DMS114 treated with DMSO at 0.1 percent for 48 hours (cell line): ENCODE measurements at regions not wholly inside any gene's neighbourhood (a gene's known extent, or its start where the extent isn't known, plus 50 kb on each side); places are given as distances from the start of the nearest gene placed in this dataset.
A peak's percentile ranks its signal among the peaks of the same experiment; 100 is the strongest.
"Not testable (repeated sequence)": the region's sequence is repeated elsewhere in the genome, so short reads cannot be mapped to it uniquely, and the experiment has no call there.

Source experiments
- DNase-seq: peaks from one replicate; lab custom pipeline; 2025; ENCODE audit not compliant: unreplicated experiment; lab: John Stamatoyannopoulos, UW

DNA sequence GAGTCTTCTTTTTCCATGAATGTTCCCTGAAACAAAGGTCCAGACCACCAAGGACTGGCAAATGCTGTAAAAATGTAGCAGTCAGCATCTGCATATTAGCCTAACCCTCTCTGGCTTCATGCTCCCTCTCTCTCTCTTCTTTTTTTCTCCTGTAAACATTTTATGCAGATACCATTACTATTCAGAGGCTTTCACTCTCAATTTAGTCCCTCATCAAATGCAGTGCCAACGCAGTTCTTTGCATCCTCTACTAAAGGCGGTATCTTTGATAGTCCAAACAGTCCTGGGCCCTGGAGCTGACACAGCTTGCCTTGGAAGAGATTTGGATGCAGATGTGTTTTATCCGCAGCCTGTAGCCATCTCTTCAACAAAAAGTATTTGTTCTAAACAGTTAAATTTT lies 167.1 kb upstream of the MMS22L start:
- DNase-seq: no peak

GRCh38 chr6:97456070-97456469 lies 173.1 kb upstream of the MMS22L start:
- no peak for DNase-seq

GRCh38 chr6:97459535-97459934 lies 176.5 kb upstream of the MMS22L start:
- DNase-seq: no peak

DNA sequence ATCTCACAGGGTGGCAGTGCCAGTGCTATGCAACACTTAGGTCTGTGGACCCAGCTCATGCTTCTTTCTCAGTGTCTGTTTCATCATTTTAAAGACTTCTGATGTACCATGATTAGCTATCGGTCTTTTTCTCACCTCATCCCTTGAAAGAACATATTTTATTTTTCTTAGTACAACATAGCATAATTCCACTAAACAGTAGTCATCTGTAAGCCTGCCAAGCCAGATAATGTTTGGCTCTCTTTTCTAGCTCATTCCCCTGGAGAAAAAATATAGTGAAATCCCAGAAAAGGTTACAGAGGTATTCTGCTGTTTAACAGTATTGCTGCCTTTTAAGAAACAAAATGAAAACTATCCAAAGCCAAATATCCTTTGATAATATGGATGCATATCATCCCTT lies 177.0 kb upstream of the MMS22L start:
- no peak for DNase-seq

GRCh38 chr6:97460394-97461080 lies 177.5 kb upstream of the MMS22L start:
- DNase-seq: no peak

DNA sequence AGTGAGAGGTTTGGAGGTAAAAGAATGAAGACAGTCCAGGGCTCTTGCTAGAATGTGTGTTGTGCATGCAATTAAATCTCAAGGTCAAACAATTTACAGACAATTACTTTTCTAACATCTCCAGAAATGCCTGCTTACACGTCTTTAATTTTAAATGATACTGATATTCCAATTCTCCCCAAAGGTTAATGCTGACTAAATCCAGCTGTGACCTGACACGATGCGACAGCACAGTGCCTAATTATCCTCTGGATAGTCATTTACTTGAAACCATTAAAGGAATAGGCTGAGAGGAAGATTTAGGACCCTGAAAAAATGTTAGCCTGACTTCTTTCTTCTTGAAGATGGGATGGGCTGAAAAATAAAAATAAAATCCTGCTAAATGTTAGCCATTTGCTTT lies 178.2 kb upstream of the MMS22L start:
- DNase-seq: no peak

DNA sequence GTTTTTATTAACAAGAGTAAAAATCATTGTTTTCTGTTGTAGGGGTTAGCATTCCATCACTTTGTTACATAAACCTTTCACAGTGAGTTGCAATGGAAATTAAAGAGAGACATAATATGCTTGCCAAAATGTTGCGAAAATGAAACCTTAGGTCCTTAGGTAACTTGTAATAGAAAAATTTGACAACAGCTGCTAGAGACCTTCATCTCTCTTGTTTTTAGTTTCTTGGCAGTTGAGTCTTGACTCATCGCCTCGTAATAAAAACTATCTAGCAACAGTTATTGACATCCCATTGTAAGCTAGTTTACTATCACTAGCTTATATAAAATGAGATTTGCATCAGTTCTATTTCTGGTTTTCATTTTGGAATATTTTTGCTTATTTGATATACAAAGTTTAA lies 179.0 kb upstream of the MMS22L start:
- DNase-seq: no peak

- DNase-seq: no peak
Measured at GRCh38 chr6:97462938-97463598, 180.1 kb upstream of the MMS22L start.

DNA sequence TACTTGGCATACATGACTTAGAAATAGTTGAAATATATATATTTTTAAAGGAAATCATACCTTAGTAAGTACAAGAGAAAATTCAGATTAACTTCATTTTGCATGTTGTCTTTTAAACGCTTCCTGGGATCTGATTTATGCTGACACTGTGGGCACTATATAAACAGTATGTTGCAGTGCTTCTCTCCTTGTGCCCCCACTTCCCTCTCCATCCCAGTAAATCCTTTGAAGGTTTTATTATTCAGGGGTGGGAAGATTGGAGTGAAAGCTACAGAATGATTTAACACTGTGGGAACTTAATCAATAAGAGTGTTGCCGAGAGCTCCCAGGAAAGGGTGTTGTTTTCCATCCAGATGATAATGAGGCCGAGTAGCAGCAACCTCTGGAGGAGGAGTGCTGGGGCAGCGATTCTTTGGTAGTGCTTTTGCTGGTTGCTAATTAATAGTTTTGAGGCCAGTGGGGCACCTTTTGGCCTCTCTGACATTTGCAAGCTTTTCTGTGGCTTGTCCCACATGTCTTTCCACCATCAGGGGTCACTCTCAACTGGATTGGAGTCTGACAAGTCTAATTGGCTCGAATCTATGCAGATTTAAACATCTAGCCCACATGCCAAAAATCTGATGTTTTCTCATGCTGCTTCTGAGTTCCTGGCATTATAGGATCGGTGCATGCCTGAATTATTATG lies 183.0 kb upstream of the MMS22L start:
- DNase-seq: no peak

GRCh38 chr6:97468981-97469380 lies 186.0 kb upstream of the MMS22L start:
- no peak for DNase-seq

DNA sequence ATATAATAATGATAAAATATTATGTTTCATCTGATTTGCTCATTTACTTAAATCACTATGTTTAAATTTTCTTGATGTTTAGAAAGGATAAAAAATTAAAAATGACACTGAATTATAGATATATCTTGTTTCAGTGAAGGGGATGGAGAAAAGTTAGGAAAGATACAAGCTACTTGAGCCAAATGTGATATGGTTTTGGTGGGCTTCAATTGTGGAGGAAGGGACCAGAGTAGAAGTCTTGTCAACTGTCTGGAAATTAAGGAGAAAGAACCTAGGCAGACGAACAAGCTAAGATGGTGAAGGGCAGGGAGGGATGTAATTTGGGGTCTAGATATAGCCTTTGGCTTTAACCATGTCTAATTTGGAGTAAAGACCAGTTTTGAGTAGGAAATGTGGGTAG lies 186.4 kb upstream of the MMS22L start:
- no peak for DNase-seq

DNA sequence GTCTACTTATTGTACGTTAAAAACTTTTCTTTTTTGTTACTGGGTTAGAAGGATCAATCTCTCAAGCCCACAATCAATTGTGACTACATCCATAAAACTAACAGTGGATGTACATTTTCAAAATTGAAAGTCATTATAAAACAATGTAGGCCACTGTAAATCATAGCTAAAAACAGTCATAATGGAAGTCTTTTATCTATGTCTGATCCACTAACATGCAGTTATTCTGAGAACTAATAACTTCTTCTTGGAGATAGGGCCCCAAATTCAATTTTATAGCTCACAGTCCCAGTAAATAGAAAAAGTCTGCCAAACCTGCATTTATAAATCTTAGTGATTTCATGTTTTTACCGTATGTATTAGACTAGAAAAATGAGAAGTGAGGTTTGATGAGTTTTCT lies 187.3 kb upstream of the MMS22L start:
- no peak for DNase-seq

DNA sequence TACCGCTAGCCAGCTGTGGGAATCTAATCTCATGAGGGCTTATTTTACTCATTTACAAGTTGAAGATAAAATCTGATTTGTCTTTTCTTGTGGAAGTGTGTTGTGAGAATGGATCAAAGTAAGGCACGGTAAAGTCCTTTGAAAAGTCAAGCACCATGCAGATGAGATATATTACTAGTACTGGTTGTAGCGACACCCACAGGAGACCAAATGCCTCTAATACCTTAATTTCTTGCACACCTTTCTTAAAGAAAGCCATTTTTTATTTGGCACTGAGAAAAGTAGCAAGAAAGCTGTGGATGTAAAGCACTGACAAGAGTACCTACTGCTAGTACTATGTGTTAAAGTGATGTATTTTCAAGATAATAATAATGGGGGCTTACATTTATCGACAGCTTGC lies 191.0 kb upstream of the MMS22L start:
- no peak for DNase-seq

- DNase-seq: peak; percentile 62
Measured at GRCh38 chr6:97497713-97498331, 214.8 kb upstream of the MMS22L start.

GRCh38 chr6:97501853-97502252 lies 218.8 kb upstream of the MMS22L start:
- DNase-seq: no peak

GRCh38 chr6:97508646-97509045 lies 225.6 kb upstream of the MMS22L start:
- no peak for DNase-seq

DNA sequence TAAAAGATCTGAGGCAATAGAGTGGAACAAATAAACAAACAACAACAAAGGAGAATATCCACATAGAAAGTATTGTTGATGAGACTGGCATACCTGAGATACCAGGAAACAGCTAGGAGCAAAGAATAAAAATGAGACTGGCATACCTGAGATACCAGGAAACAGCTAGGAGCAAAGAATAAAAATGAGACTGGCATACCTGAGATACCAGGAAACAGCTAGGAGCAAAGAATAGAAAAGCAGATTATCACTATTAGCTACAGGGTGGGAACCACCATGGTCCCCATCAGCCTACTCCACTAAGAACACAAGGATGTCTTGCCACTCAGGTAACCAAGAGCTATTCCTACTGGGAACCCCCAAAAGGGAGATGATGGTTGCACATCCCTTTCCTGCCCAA lies 230.2 kb upstream of the MMS22L start:
- not testable (repeated sequence) for DNase-seq

- no peak for DNase-seq
Measured at GRCh38 chr6:97524811-97525210, 241.8 kb upstream of the MMS22L start.

GRCh38 chr6:97535800-97536199 lies 252.8 kb upstream of the MMS22L start:
- DNase-seq: no peak

DNA sequence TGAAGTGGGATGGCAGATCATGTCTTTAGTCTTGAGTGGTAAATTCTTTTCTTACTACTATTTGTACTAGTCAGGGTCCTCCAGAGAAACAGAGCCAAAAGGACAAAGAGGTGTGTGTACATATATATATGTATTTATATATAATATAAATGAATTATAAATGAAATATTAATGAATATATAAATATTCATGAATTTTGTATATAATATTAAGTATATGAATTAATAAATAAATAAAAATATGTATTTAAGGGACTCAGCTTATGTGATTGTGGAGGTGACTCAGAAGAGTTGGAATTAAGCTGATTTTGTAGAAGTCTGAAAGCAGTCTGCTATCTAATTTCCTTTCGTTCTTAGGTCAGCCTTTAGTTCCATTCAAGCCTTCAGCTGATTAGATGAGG lies 265.3 kb upstream of the MMS22L start:
- DNase-seq: no peak

DNA sequence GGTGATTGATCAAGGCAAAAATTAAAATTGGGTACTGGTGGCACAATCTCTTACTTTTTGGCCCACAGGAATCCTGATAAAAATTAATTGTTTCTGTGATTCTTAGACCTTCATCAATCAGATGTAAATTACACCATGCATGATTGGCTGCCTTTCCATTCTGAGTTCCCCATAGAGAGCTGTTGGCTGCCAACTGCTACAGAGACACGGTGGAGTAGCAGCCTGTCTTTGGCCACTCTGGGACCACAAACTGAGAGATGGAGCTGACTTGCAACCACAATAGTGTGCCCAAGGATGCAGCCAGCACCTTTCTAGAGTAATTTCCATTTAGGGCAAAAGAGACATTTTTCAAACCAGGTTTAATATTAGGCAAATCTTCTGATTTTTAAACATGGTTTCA lies 274.3 kb upstream of the MMS22L start:
- no peak for DNase-seq

DNA sequence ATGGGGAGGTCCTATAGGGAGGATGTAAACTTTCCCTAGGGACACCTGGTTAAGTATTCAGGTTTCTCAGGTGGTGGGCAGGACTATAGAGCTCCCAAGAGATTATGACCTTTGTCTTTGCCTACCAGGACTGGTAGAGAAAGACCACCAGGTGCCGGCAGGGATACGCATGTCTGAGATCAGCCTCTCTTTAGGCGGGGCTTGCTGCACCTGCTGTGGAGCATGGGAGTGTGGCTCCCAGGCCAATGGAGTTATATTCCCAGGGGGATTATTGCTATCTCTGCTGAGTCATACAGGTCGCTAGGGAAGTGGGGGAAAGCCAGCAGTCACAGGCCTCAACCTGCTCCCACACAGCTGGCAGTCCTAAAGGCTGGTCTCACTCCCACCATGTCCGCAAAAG lies 280.5 kb upstream of the MMS22L start:
- DNase-seq: no peak
